ENCODE measurements at regions not wholly inside any gene's neighbourhood (a gene's known extent, or its start where the extent isn't known, plus 50 kb on each side); places are given as distances from the start of the nearest gene placed in this dataset.

GRCh38 chrX:115462406-115462805 is 98.6 kb upstream of the PLS3 start:
- Mint-ChIP-seq H3K36me3 (ENCODE audit: insufficient read depth, unreplicated experiment) (no peaks in the 10 kb centered on the region), H3K27me3 (ENCODE audit: unreplicated experiment) (no peaks in the 10 kb centered on the region), H3K9me3 (ENCODE audit: low read depth, unreplicated experiment) (no peaks in the 10 kb centered on the region), H3K4me3 (ENCODE audit: low read depth, unreplicated experiment) (no peak overlapping the region), H3K27ac (ENCODE audit: unreplicated experiment) (no peak overlapping the region), H3K4me1 (ENCODE audit: low read depth, unreplicated experiment) (no peaks in the 10 kb centered on the region)
- no TSS peak for BruUV-seq (replicated peaks)
- CTCF ChIA-PET: no interaction called here
- intact Hi-C loops (cut with micrococcal nuclease; ENCODE audit: unreplicated experiment): no loop called here
- no peak for DNase-seq
- TF ChIP-seq, protein P1, sequence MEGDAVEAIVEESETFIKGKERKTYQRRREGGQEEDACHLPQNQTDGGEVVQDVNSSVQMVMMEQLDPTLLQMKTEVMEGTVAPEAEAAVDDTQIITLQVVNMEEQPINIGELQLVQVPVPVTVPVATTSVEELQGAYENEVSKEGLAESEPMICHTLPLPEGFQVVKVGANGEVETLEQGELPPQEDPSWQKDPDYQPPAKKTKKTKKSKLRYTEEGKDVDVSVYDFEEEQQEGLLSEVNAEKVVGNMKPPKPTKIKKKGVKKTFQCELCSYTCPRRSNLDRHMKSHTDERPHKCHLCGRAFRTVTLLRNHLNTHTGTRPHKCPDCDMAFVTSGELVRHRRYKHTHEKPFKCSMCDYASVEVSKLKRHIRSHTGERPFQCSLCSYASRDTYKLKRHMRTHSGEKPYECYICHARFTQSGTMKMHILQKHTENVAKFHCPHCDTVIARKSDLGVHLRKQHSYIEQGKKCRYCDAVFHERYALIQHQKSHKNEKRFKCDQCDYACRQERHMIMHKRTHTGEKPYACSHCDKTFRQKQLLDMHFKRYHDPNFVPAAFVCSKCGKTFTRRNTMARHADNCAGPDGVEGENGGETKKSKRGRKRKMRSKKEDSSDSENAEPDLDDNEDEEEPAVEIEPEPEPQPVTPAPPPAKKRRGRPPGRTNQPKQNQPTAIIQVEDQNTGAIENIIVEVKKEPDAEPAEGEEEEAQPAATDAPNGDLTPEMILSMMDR (IDR thresholded peaks at IDR 0.05; ENCODE audit: unreplicated experiment): no peak

GRCh38 chrX:115467961-115468360 is 93.0 kb upstream of the PLS3 start:
- Mint-ChIP-seq H3K4me3 (ENCODE audit: low read depth, unreplicated experiment) (no peak overlapping the region), H3K4me1 (ENCODE audit: low read depth, unreplicated experiment) (no peaks in the 10 kb centered on the region), H3K27ac (ENCODE audit: unreplicated experiment) (no peak overlapping the region), H3K27me3 (ENCODE audit: unreplicated experiment) (no peaks in the 10 kb centered on the region), H3K9me3 (ENCODE audit: low read depth, unreplicated experiment) (no peaks in the 10 kb centered on the region), H3K36me3 (ENCODE audit: insufficient read depth, unreplicated experiment) (no peaks in the 10 kb centered on the region)
- CTCF ChIA-PET: no interaction called here
- BruUV-seq (replicated peaks): no TSS peak
- DNase-seq: no peak
- TF ChIP-seq, protein P1 (IDR thresholded peaks at IDR 0.05; ENCODE audit: unreplicated experiment): no peak
- intact Hi-C loops (cut with micrococcal nuclease; ENCODE audit: unreplicated experiment): no loop called here

- Mint-ChIP-seq H3K4me1 (ENCODE audit: low read depth, unreplicated experiment) (no peaks in the 10 kb centered on the region), H3K27ac (ENCODE audit: unreplicated experiment) (no peak overlapping the region), H3K4me3 (ENCODE audit: low read depth, unreplicated experiment) (no peak overlapping the region), H3K9me3 (ENCODE audit: low read depth, unreplicated experiment) (no peaks in the 10 kb centered on the region), H3K27me3 (ENCODE audit: unreplicated experiment) (no peaks in the 10 kb centered on the region), H3K36me3 (ENCODE audit: insufficient read depth, unreplicated experiment) (no peaks in the 10 kb centered on the region)
- intact Hi-C loops (cut with micrococcal nuclease; ENCODE audit: unreplicated experiment): no loop called here
- no peak for DNase-seq
- CTCF ChIA-PET: no interaction called here
- BruUV-seq (replicated peaks): no TSS peak
- TF ChIP-seq, protein P1 (IDR thresholded peaks at IDR 0.05; ENCODE audit: unreplicated experiment): no peak
Observed at GRCh38 chrX:115472131-115472530, 88.8 kb upstream of the PLS3 start.

DNA sequence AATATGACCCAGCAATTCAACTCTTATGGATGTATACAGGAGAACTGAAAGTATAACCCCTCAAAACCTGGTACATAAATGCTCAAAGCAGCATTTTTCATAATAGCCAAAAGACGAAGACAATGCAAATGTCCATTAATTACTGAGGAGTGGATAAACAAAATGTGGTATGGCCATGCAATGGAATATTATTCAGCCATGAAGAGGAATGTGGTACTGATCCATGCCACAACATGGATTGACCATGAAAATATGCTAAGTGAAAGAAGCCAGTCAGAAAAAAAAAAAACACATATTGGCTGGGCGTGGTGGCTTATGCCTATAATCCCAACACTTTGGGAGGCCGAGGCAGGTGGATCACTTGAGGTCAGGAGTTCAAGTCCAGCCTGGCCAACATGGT is 74.5 kb upstream of the PLS3 start:
- Mint-ChIP-seq H3K9me3 (ENCODE audit: low read depth, unreplicated experiment) (no peaks in the 10 kb centered on the region), H3K27me3 (ENCODE audit: unreplicated experiment) (no peaks in the 10 kb centered on the region), H3K4me1 (ENCODE audit: low read depth, unreplicated experiment) (no peaks in the 10 kb centered on the region), H3K27ac (ENCODE audit: unreplicated experiment) (no peak overlapping the region), H3K36me3 (ENCODE audit: insufficient read depth, unreplicated experiment) (no peaks in the 10 kb centered on the region), H3K4me3 (ENCODE audit: low read depth, unreplicated experiment) (no peak overlapping the region)
- no peak for DNase-seq
- CTCF ChIA-PET: no interaction called here
- no TSS peak for BruUV-seq (replicated peaks)
- TF ChIP-seq, protein P1 (IDR thresholded peaks at IDR 0.05; ENCODE audit: unreplicated experiment): no peak
- intact Hi-C loops (cut with micrococcal nuclease; ENCODE audit: unreplicated experiment): no loop called here

- DNase-seq: no peak
- Mint-ChIP-seq H3K27ac (ENCODE audit: unreplicated experiment) (no peak overlapping the region), H3K9me3 (ENCODE audit: low read depth, unreplicated experiment) (no peaks in the 10 kb centered on the region), H3K4me1 (ENCODE audit: low read depth, unreplicated experiment) (no peaks in the 10 kb centered on the region), H3K4me3 (ENCODE audit: low read depth, unreplicated experiment) (no peak overlapping the region), H3K27me3 (ENCODE audit: unreplicated experiment) (no peaks in the 10 kb centered on the region), H3K36me3 (ENCODE audit: insufficient read depth, unreplicated experiment) (no peaks in the 10 kb centered on the region)
- intact Hi-C loops (cut with micrococcal nuclease; ENCODE audit: unreplicated experiment): no loop called here
- TF ChIP-seq, protein P1 (IDR thresholded peaks at IDR 0.05; ENCODE audit: unreplicated experiment): no peak
- CTCF ChIA-PET: no interaction called here
- no TSS peak for BruUV-seq (replicated peaks)
Observed at GRCh38 chrX:115487608-115488007, 73.4 kb upstream of the PLS3 start.
